HG02870 (cell line): ENCODE measurements at regions not wholly inside any gene's neighbourhood (a gene's known extent, or its start where the extent isn't known, plus 50 kb on each side); places are given as distances from the start of the nearest gene placed in this dataset.

ENCODE experiments used
- ATAC-seq: cut with Tn5 transposase; IDR thresholded peaks from one replicate; pipeline ENCODE4 v1.9.1; 2021; ENCODE audit warnings: mild to moderate bottlenecking, moderate library complexity; ENCODE audit not compliant: unreplicated experiment

GRCh38 chr18:46341986-46342525 lies 237.9 kb downstream of the HAUS1 start:
- ATAC-seq = no peak

DNA sequence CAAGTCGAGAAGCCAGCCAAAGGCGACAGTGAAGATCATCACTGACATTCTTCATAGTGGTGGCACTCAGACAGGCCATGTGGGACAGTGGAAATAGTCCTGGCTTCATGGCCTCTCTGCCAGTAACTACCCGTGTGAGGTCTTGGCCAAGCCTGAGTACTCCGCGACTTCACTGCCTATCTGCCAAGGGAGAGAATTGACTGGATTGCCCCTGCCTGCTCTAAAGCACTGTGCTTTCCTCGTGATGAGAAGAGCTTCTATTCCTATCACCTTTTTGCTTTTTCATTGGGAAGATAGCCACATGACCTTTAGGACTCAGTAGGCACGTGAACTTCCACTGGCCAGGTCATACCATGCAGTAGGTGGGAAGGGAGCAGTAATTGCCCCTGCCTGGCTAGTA lies 239.3 kb downstream of the HAUS1 start:
- no peak for ATAC-seq

- ATAC-seq = peak; percentile 79
Observed at GRCh38 chr18:46343931-46344372, 239.8 kb downstream of the HAUS1 start.

GRCh38 chr18:46344416-46345180 lies 240.4 kb downstream of the HAUS1 start:
- no peak for ATAC-seq

GRCh38 chr18:46345181-46345465 lies 240.9 kb downstream of the HAUS1 start:
- ATAC-seq = no peak

GRCh38 chr18:46346213-46346612 lies 242.0 kb downstream of the HAUS1 start:
- ATAC-seq = no peak

DNA sequence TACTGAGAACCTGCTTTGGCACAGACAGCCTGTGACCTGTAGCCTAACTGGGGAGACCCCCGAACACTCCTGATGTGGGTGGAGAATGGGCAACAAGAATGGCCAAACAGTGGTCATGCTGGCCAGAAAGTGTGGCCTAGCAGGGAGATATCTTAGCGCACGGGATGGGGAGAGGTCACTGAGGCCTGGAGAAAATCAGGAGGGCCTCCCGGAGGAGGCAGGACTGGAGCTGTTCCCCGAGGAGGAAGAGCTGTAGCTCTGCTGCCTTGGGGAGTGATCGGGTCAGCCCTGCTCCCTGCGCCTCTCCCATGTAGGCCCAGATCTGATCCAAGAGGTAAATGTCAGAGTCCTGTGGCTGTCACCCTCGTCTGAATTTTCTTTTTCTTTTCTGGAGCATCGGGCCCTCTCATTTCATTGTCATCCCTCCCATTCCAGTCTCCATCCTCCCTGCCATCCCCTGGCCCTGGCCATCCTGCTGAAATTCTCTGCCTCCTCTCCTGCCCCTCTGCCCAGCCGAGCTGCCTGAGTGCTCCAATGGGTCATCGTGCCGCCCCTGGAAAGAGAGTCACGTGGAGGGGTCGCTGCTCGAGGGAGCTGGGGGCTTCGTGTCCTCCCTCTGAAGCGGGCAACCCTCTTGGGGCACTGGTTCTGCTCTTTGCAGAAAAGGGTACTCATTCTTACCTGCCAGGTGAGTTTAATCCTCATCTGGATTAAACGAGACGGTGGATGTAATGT lies 242.9 kb downstream of the HAUS1 start:
- no peak for ATAC-seq

- ATAC-seq = no peak
Observed at GRCh38 chr18:46350598-46351159, 246.5 kb downstream of the HAUS1 start.

- no peak for ATAC-seq
Observed at GRCh38 chr18:46352520-46353250, 248.5 kb downstream of the HAUS1 start.

GRCh38 chr18:46353460-46353859 lies 249.3 kb downstream of the HAUS1 start:
- no peak for ATAC-seq

- ATAC-seq = no peak
Observed at GRCh38 chr18:46356278-46357033, 252.3 kb downstream of the HAUS1 start.

GRCh38 chr18:46360102-46360699 lies 256.0 kb downstream of the HAUS1 start:
- ATAC-seq = no peak

DNA sequence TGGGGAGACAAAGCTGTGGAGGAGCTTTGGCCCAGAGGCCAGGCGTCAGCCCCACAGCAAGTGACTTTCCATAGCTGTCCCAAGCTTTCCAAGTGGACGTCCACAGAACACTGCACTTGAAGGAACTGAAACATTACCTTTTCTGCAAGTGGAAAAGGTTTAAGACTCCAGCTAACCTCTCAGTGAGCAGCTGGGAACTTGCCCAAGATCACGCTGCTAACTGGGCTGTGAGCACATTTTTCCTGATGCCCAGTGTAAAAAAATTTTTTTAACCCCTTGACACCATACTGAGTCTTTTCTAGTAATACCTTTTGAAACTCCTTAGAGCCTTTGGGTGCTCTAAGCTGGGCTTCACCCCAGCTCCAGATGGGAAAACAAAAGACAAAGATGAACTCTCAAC lies 256.7 kb downstream of the HAUS1 start:
- no peak for ATAC-seq

DNA sequence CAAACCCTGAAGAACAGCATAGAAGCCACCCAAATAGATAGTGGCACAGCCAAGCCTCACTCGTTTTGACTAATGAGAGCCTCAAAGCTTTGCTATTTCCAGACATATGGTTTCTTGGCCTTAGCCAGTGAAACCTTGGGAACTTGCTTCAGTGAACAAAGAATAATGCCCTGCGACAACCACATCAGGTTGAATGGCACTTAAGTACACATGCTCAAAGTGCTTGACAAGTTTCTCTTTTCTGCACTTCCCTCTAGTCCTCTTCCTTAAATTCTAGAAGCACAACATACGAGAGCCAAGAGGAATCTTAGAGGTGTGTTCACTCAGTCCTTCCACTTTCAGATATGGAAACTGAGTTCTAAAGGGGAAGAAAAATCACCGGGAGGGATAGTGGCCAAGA lies 258.3 kb downstream of the HAUS1 start:
- ATAC-seq = no peak

DNA sequence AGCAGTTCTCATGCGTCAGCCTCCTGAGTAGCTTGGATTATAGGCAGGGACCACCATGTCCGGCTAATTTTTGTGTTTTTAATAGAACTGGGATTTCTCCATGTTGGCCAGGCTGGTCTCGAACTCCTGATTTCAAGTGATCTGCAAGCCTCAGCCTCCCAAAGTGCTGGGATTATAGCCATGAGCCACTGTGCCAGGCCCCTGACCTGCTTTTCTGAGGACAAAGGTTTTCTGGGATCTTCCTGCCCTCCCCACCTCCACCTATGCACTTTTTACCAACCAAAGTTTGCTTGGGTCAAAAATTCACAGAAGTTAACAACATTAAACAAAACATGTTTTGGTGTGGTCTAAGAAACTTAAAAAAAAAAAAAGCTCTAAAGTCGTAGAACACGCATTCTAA lies 259.9 kb downstream of the HAUS1 start:
- ATAC-seq = no peak

GRCh38 chr18:46366201-46366600 lies 262.0 kb downstream of the HAUS1 start:
- no peak for ATAC-seq

DNA sequence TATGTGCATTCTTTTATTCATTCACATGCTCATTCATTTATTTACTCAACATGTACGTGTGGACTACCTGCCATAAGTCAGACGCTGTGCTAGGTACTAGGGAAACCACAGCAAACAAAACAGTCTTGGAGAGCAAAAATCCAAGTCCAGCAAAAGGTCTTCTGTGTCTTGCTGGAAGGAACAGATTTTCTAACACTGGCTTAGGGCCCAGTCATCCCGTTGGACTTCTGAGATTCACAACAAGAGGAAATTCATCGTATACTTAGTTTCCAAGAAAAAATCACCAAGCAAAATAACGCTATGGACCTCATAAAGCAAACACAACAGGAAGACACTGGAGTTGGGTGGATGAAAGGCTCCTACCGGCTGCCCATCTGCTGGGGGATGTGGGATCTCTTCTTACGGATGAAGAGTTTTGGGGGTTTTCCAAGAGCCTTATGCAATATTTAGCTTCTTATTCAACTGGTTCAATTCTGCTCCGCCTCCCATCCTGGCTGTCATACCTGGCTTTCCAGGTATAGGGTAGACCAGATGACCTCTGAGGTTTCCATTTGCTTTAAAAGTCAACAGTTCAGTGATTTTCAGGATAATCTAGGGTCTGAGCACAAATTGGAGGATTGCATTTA lies 262.7 kb downstream of the HAUS1 start:
- no peak for ATAC-seq

GRCh38 chr18:46369323-46369722 lies 265.1 kb downstream of the HAUS1 start:
- ATAC-seq = no peak

GRCh38 chr18:46370898-46371297 lies 266.7 kb downstream of the HAUS1 start:
- no peak for ATAC-seq

DNA sequence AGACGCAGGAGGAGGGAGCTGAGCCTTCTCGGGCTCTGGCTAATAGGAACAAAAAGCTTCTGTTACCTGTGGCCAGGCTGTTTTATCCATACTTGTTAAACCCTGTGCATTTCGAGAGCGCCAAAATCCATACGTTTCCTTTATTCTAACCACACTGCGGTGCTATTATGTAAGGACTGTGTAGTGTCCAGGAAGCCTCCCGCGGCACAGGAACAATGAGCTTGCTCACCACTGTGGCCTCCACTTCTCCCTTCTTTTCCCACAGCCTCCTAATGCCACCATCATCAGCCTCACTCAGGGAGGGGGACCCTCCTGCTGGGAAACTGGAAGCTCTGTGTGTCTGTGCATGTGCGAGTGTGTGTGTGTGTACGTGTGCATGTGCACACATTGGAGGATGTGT lies 268.5 kb downstream of the HAUS1 start:
- ATAC-seq = no peak
